SKM-1 (cell line): ENCODE measurements at regions not wholly inside any gene's neighbourhood (a gene's known extent, or its start where the extent isn't known, plus 50 kb on each side); places are given as distances from the start of the nearest gene placed in this dataset.
"Not testable (repeated sequence)": the region's sequence is repeated elsewhere in the genome, so short reads cannot be mapped to it uniquely, and the experiment has no call there.

ENCODE experiments used
- DNase-seq: peaks from one replicate; lab custom pipeline; 2025; ENCODE audit not compliant: unreplicated experiment; lab: John Stamatoyannopoulos, UW

- DNase-seq: no peak
Measured at GRCh38 chr4:23422878-23423277, 467.0 kb downstream of the PPARGC1A start.

GRCh38 chr4:23413631-23414030, 476.2 kb downstream of the PPARGC1A start:
- DNase-seq: no peak

DNA sequence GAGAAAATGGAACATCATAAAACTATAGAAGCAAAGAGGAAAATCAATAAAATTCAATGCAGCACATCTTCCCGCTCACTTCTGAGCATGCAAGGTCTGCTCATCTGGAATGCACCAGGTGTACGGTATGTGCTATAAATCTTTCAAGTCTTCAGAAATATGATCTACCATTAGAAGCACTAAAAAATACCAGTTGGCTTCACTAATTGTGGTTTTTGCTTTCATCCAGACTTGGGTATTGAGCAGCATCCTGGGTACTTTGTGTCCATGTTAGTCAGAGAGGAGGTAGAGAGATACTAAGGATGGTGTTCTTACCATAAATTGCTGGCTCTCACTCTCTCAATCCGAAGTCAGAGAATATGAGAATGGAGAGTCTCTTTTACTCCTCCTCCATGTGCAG, 477.1 kb downstream of the PPARGC1A start:
- no peak for DNase-seq

DNA sequence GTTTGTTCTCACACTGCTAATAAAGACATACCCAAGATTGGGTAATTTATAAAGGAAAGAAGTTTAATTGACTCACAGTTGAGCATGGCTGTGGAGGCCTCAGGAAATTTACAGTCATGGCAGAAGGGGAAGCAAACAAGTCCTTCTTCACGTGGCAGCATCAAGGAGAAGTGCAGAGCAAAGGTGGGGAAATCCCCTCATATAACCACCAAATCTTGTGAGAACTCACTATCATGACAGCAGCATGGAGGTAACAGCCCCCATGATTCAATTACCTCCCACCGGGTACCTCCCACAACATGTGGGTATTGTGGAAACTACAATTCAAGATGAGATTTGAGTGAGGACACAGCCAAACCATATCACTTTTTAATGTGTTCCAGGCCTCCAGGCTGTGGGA, 480.9 kb downstream of the PPARGC1A start:
- DNase-seq: not testable (repeated sequence)

GRCh38 chr4:23401572-23401971, 488.3 kb downstream of the PPARGC1A start:
- DNase-seq: no peak

GRCh38 chr4:23392860-23393458, 496.9 kb downstream of the PPARGC1A start:
- no peak for DNase-seq

DNA sequence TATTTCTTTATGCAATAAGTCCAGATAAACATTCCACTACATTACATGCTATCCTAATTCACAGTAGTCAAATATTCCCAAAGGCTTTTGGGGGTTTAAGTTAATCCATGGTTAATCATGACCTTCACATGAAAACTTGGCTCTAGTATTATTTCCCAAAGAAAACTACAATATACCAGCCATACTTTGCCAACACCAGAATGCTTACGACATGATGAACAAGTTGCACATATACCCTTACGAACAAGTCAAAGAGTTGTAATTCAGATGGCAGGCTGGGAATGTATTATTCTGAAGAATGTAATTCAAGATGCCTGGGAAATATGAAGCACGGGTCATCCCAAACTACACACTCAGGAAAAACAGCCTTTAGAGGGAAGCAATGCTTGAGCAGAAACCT, 499.6 kb downstream of the PPARGC1A start:
- no peak for DNase-seq

DNA sequence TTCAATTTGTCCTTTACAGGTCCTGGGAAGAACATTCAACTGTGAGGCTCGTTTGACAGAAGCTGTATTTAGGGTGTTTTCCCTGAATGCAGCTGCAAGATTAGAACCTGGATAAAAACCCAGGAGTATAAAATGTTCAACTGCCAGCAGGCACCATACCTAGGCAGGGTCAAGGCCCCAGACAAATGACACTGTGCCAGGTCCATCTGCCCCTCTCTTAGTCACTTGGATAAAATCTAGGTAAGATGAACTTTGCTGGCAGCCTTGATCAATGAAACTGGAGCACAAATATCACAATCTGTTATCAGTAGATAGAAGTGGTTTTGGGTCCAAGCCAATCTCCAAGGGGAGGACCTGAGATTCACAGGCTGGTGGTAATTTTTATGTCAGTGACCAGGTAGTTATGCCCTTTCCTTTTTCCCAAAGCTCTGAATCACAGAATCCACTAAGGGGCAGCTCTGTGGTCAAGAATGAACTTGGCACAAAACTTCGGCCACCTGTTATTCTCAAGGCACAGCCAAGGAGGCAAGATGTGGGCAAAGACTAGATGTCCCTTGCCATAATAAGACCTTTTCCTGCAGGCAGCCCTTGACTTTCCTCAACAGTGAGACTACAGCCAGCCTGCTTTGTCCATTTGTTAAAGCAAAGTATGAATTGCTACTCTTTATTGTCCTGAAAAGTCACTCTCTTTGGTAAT, 501.0 kb downstream of the PPARGC1A start:
- DNase-seq: no peak

GRCh38 chr4:23388255-23388654, 501.6 kb downstream of the PPARGC1A start:
- DNase-seq: no peak

DNA sequence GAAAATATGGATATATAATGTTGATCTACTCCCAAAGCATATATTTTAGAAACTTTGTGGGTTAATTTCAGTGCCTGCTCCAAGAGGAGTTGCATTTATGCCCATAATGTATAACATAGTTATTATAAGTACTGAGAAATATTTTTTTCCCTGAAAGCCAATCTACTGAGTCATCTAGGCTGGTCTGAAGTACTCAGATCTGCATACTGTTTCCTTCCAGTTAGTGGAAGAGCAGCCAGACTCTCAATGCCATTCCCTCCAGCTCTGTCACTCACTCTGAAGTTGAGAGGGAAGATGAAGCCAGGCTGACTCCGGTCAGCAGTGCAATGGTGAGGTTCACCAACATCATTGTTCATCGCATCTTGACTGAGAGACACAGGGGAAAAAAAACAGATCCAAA, 505.1 kb downstream of the PPARGC1A start:
- DNase-seq: no peak

- DNase-seq: no peak
Measured at GRCh38 chr4:23382879-23383278, 507.0 kb downstream of the PPARGC1A start.

DNA sequence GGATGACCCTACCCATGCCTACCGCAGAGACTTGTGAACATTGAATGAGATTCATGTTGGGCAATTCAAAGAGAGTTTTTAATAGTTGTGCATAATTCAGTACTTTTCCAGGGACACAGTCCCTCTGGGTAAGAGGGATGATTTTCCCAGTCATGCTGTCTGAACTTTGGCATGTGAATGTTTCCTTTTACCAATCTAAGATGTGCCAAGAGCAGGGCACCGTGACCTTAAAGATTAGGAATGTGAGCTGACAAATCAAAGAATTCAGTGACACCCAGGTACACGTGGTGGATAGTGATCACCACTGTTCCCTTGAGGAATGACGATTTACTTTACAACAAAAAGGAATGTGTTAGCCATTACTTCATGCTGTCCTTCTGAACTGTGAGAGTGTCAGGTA, 515.6 kb downstream of the PPARGC1A start:
- DNase-seq: no peak

- no peak for DNase-seq
Measured at GRCh38 chr4:23373261-23373660, 516.6 kb downstream of the PPARGC1A start.

- DNase-seq: no peak
Measured at GRCh38 chr4:23371533-23371932, 518.3 kb downstream of the PPARGC1A start.

- no peak for DNase-seq
Measured at GRCh38 chr4:23369331-23369730, 520.5 kb downstream of the PPARGC1A start.

DNA sequence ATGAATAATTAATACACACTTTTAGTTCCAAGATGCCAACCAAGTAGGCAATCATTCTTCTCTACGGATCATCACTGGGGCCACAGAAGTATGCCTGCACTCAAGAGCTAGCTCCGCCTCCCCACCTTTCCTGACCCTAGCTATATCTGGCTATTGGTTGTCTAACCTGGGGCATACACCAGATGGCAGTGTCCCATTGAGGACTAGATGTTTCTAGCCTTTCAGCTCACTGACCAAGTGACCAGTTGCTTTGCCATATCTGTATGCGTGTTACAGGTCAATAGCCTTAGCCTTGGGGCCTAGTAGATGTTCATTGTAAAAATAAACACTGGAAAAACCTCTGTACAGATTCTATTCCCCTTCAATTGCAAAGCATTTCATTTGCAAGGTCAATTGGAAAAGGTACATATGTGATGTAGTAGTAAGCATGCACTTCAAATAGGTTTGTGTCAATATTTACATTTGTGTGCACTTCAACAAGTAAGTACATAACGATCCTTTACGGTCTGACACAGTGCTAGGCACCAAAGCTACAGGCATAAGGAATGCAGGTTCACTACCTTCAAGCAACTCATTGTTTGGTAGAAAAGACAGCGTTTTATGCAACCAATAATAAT, 521.7 kb downstream of the PPARGC1A start:
- DNase-seq: no peak

GRCh38 chr4:23366557-23366906, 523.3 kb downstream of the PPARGC1A start:
- DNase-seq: no peak

- DNase-seq: no peak
Measured at GRCh38 chr4:23365871-23366556, 523.8 kb downstream of the PPARGC1A start.

DNA sequence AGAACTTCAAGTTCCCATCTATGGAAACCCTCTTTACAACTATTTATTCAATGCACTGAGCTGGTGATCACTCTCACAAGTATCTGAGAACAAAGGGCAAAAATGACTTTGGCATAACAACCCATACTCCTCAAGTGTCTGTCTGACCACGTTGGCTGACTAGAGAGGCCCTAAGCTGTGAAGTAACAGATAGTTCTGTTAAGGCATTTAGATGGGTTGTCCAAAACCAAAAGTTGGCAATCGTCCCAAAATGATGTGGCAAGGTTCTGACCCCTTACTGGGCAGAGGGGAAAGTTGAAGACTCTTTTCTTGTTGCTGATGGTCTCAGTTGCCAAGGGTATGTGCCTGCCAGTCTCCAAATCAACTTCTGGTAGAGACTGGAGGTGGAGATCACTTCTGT, 524.8 kb downstream of the PPARGC1A start:
- no peak for DNase-seq

GRCh38 chr4:23364167-23364566, 525.7 kb downstream of the PPARGC1A start:
- DNase-seq: no peak

DNA sequence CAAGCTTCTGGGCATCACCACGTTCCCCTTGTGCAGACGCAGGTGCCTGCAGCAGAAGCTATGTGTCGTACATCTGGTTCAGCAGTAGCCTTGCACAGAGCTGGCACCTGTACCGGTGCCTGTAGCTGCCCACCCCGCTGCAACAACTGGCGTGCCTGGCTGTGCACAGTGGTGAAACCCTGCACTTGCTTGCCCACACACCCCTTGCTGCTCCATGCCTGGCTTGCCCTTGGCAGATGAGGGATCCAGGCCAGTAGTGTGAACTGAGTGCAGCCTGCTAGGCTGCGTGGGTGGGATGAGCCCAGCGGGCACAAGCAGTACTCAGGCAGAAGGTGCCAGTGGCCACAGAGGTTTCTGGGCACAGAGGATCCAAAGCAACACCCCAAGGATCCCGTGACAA, 528.4 kb downstream of the PPARGC1A start:
- DNase-seq: no peak

DNA sequence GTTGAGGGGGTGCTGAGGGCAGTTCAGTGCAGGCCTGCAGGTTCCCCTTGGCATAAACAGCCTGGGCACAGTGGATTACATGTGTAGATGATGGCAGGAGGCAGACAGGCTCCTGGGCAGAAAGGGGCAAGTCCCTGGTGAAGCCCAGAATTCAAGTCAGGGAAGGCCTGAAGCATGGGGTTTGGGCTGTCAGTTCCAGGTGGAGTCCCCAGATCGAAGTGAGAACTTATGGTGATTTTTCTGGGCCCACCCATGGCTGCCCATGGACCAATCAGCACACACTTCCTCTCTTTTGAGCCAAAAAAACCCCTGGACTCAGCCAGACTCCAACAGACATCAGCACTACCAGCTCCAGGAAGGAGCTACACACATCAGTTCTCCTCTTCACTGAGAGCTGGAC, 529.1 kb downstream of the PPARGC1A start:
- DNase-seq: no peak
